NCI-H1930 (cell line): ENCODE measurements at regions not wholly inside any gene's neighbourhood (a gene's known extent, or its start where the extent isn't known, plus 50 kb on each side); places are given as distances from the start of the nearest gene placed in this dataset.

Experiments used
- DNase-seq, 2 experiments: peaks; one replicate each; lab custom pipeline; 2025; lab: John Stamatoyannopoulos, UW

- no peak for DNase-seq
Observed at GRCh38 chr2:150050036-150050435, 437.4 kb downstream of the RND3 start.

GRCh38 chr2:150047620-150048222 lies 439.7 kb downstream of the RND3 start:
- DNase-seq = no peak

- no peak for DNase-seq
Observed at GRCh38 chr2:150046810-150047209, 440.7 kb downstream of the RND3 start.

- no peak for DNase-seq
Observed at GRCh38 chr2:150046211-150046610, 441.3 kb downstream of the RND3 start.

GRCh38 chr2:150045601-150046000 lies 441.9 kb downstream of the RND3 start:
- no peak for DNase-seq

GRCh38 chr2:150043172-150043500 lies 444.3 kb downstream of the RND3 start:
- no peak for DNase-seq

GRCh38 chr2:150042500-150043171 lies 444.8 kb downstream of the RND3 start:
- DNase-seq = no peak

GRCh38 chr2:150041722-150042425 lies 445.6 kb downstream of the RND3 start:
- DNase-seq = no peak

- DNase-seq = no peak
Observed at GRCh38 chr2:150036622-150037021, 449.0 kb upstream of the MMADHC start.

GRCh38 chr2:150034665-150035064 lies 447.1 kb upstream of the MMADHC start:
- DNase-seq = no peak

GRCh38 chr2:150030436-150031190 lies 443.0 kb upstream of the MMADHC start:
- DNase-seq = no peak

GRCh38 chr2:150028322-150028721 lies 440.7 kb upstream of the MMADHC start:
- DNase-seq = no peak

- DNase-seq = no peak
Observed at GRCh38 chr2:150027164-150027563, 439.6 kb upstream of the MMADHC start.

GRCh38 chr2:150023663-150024062 lies 436.1 kb upstream of the MMADHC start:
- no peak for DNase-seq

GRCh38 chr2:150023044-150023443 lies 435.5 kb upstream of the MMADHC start:
- no peak for DNase-seq

GRCh38 chr2:150020937-150021673 lies 433.5 kb upstream of the MMADHC start:
- no peak for DNase-seq

GRCh38 chr2:150020221-150020620 lies 432.6 kb upstream of the MMADHC start:
- no peak for DNase-seq

GRCh38 chr2:150019063-150019462 lies 431.5 kb upstream of the MMADHC start:
- no peak for DNase-seq

- DNase-seq = no peak
Observed at GRCh38 chr2:150012986-150013385, 425.4 kb upstream of the MMADHC start.

- DNase-seq = no peak
Observed at GRCh38 chr2:150011161-150011730, 423.7 kb upstream of the MMADHC start.

- no peak for DNase-seq
Observed at GRCh38 chr2:150008901-150009300, 421.3 kb upstream of the MMADHC start.
